ENCODE measurements at regions not wholly inside any gene's neighbourhood (a gene's known extent, or its start where the extent isn't known, plus 50 kb on each side); places are given as distances from the start of the nearest gene placed in this dataset.

GRCh38 chr2:225190987-225191386 lies 148.7 kb upstream of the DOCK10 start:
- TF ChIP-seq POLR2A (IDR thresholded peaks at IDR 0.05; ENCODE audit: low read length) (no peak), GATA1 (IDR thresholded peaks at IDR 0.05; ENCODE audit: low read depth, low read length) (no peak)
